AG09319 (cell line): ENCODE measurements at regions not wholly inside any gene's neighbourhood (a gene's known extent, or its start where the extent isn't known, plus 50 kb on each side); places are given as distances from the start of the nearest gene placed in this dataset.
A peak's percentile ranks its signal among the peaks of the same experiment; 100 is the strongest.

Experiments used
- DNase-seq: peaks from one replicate; pipeline ENCODE4 v3.0.0-alpha.2; 2010; ENCODE audit warnings: low read depth; ENCODE audit errors: extremely low read depth
- TF ChIP-seq, protein P1 (sequence below): IDR thresholded peaks from 2 replicates; pipeline ENCODE4 v1.5.1; 2011; ENCODE audit warnings: low read depth, mild to moderate bottlenecking, inconsistent platforms, low read length, moderate library complexity

DNA sequence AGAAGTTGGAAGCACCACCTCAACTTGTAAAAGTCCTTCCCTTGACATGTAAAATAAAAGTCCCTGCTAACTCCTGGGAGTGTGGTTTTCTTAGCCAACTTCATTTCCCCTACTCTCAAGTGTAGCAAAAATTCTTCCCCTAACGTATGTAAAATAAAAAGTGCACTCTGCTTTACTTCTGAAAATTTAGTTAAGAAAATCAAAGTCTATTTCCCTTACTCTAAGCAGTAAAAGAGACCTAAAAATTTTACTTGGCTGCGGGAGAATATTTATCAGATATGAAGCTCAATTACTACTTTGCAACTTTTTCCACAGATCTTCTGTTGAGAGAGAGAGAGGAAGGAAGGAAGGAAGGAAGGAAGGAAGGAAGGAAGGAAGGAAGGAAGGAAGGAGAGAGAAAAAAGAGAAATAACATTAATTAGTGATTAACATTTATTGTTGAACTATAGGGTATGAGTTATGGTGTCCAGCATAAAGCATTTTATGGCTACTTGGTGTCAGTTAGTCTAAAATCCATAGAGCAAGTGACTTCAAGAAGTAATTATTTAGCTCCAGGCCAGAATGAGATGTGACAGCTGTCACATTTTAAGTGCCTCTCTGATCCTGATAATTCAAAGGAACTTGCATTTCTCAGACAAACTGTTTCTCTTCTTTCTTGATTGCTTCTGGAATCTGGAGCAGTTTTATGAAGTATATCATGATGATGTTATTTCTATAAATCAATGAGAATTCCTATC, 210.3 kb downstream of the TMX3 start:
- TF ChIP-seq, protein P1, sequence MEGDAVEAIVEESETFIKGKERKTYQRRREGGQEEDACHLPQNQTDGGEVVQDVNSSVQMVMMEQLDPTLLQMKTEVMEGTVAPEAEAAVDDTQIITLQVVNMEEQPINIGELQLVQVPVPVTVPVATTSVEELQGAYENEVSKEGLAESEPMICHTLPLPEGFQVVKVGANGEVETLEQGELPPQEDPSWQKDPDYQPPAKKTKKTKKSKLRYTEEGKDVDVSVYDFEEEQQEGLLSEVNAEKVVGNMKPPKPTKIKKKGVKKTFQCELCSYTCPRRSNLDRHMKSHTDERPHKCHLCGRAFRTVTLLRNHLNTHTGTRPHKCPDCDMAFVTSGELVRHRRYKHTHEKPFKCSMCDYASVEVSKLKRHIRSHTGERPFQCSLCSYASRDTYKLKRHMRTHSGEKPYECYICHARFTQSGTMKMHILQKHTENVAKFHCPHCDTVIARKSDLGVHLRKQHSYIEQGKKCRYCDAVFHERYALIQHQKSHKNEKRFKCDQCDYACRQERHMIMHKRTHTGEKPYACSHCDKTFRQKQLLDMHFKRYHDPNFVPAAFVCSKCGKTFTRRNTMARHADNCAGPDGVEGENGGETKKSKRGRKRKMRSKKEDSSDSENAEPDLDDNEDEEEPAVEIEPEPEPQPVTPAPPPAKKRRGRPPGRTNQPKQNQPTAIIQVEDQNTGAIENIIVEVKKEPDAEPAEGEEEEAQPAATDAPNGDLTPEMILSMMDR = no peak
- DNase-seq = no peak

DNA sequence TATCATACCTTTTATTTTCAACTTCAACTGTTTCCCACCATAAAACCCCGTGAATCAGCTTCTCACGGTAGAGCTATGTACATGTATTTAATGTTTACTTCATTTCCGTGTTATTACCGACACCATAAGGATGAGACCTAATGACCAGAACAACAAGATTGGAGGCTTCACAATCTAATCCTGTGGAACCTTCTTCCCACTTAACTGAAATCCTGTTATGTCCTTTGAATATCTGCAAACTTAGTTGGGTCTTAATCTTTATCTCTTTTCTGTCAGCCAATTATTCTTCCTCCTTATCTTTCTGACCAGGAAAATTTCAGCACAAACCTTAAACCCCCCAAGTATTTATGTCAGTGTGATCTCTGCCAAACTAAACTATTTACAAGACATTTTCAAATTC, 214.4 kb downstream of the TMX3 start:
- DNase-seq = no peak

DNA sequence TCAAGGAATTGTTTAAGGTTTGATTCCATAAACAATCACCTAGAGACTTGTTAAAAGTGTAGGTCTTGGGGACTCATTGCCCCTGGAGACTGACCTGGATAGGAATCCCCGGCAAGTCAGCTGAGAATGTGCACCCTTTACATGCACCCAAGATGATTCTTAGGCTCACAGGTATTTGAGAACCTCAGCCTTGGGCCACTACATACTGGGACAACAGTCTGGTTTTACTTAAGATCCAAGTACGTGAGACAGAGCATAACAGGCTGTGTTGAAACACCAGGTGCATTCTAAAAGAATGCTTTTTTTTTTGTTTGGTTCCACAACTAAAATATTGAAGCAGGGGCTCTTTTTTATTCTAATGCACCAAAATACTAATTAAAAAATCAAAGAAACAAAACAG, 215.8 kb downstream of the TMX3 start:
- TF ChIP-seq, protein P1 = no peak
- no peak for DNase-seq

More for the DNA sequence above, 214.4 kb downstream of the TMX3 start:
- TF ChIP-seq, protein P1 = no peak

DNA sequence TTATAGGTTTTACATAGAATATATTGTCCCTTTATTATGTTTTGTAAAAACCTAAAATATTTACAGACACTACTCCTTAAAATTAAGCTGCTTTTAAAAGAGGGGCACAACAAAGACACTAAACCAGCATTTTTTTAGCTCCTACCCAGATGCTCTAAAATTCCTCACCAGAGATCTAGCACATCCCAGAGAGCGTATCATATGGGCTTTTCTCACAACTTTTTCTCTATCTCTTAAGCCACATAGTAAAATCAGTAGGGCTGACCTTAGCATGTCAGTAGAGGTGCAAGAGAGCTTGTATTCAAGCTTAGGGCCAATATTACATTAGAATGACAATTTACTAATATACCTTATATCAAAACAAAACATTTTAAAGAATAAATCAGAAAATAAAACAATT, 216.3 kb downstream of the TMX3 start:
- DNase-seq = no peak
- TF ChIP-seq, protein P1 = no peak

DNA sequence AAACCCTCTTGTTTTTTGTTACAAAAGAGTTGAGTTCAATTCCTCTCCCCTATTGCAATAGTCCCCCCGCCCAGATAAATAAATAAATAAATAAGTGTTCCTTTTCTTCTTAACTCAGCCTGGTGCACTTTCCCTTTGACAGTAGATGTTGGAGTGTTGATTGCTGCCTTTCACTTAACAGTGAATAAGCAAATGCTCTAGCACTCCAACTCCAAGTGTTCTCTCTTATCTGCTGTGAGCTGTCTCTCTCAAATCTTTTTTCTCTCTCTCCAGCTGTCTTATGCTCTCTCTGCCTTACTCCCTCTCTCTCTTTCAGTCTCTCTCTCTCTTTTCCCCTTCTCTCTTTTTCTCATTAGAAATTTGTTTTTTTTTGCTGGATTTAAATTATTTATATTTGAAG, 216.7 kb downstream of the TMX3 start:
- DNase-seq = no peak
- TF ChIP-seq, protein P1 = no peak

DNA sequence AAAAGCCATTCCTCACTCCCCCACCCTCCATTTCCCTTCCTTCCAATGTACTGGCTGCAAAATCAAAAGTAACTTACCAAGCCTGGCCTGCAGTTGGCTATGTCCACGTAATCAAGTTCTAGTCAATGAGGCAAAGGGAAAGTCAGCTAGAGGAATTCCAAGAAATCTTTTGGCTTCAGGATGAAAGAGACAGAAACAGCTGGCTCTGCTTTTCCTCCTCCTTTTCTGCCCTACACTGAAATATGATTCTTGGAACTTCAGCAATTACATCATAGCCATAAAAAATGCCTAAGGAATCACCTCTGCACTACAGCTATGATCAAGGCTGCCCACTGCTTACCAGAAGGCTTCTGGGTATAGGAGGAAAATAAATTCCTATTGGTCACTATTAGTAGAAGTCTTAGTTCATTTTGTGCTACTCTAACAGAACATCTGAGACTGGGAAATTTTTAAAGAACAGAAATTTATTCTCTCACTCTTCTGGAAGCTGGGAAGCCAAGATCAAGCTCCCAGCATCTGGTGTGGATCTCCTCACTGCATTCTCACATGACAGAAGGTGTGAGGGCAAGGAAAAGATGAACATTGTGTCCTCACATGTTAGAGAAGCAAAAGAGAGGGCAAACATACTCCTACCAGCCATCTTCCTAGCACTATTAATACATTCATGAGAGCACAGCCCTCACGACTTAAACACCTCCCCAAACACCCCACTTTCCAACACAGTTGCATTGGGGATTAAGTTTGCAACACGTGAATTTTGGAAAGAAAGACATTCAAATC, 219.9 kb downstream of the TMX3 start:
- DNase-seq = peak; percentile 86
- TF ChIP-seq, protein P1 = no peak; the same call in 1 of the 2 replicates

DNA sequence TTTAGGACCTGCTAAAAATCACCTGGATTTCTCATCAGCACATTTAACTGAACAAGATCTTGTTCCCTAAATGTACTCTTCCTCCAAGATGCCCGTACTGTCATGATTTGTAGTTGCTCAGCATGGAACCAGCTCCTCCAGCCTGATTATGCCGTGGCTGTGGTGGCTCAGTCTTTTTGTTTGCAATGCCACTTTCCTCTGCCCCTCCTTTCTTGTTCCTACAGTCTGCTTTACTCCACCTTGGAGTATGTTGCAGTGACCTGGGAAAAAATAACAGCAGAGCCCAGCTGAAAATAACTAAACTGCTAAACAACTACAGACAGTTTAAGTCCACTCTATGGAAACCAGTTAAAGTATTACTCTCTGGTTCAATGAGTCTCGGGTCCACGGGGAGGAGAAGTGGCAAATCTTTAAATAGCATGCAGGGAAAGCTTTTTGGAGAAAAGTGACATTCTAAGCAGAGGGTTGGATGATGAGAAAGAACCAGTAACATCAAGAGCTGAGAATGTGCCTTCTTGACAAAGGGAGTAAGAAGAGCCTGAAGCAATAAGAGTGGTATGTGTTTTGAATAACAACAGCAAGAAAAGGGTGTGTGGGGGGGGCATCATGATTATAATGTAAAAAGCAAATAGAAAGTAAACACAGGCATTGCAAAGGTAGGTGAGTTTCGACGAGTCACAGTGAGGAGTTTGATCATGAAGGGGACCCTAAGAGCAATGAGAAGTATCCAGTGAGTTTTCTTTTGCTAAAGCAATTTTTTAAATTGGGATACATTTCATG, 225.7 kb downstream of the TMX3 start:
- DNase-seq = no peak
- TF ChIP-seq, protein P1 = no peak
